ENCODE measurements at regions not wholly inside any gene's neighbourhood (a gene's known extent, or its start where the extent isn't known, plus 50 kb on each side); places are given as distances from the start of the nearest gene placed in this dataset.
"Not testable (repeated sequence)": the region's sequence is repeated elsewhere in the genome, so short reads cannot be mapped to it uniquely, and the experiment has no call there.

DNA sequence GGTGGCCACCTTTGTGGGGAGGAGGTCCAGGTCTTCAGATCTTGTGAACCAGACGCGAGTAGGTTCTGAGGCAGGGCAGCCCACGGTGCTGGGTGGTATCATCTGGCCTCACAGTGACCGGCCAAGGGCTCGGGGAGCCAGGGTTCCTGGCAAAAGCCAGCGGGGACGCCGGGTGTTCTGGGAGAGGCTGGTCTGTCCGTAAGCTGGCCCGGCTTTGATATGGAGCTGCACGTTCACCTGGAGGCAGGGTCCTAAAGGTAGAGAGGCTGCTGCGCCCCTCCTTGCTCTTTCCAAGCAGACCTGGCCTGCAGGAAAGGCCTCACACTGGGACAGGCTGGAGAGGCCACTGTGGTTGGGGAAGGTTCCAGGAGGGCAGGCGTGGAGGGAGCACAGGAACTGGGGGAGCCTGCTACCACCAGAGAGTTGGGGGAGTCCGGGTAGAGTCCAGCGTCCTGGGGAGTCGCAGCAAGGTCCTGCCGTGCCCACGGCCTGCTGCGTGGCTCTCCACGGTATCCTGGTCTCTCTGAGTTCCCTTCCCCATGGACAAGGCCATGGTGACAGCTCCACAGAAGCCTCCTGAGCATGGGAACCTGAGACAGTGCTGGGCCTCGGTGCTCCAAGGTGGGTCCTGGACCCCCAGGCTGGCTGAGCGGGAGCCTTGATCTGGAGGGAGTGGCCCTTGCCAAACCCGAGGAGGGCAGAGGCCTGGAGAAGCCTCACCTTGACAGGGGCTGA lies 452.4 kb upstream of the B3GAT1 start:
- DNase-seq: no peak

DNA sequence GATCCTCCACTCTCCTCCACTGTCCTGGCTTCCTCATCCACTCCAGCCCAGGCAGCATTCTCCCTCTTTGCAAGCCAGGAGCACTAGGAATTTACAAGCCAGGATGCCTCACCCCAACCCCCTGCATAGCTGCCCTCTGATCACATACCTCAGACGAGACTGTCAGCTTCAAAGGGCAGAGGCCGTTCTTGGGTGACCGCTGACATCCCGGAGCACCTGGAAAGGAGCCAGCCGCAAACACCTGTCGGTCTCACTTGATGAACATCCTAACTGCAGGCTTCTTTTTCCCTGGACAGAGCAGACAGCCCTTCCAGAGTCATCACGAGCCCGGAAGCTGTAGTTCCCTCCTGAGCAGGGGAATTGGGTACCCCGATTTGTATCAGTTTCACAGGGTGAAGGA lies 451.3 kb upstream of the B3GAT1 start:
- DNase-seq: no peak

DNA sequence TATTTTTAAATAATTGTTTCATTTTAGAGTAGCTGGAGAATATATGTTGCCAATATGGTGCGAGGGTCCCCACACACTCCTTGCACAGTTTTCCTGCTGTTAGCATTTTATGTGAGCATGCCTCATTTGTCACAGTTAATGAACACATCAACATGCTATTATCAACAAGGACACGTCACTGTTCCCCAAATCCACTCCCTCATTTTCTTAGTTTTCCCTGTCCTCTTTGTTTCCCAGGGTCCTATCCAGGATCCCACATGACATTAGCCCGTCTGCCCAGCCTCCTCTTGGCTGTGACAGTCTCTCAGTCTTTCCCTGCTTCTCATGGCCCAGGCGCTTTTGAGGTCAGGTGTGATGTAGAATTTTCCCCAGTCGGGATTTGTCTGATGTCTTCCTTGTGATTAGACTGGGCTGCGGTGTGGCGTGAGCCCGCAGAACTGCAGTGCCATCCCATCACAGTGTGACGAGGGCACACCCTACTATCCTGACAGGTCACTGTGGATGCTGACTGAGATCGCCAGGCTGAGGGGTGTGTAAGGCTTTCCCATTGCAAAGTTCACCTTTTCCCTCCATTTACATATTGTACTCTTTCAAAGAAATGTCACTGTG lies 450.6 kb upstream of the B3GAT1 start:
- no peak for DNase-seq

DNA sequence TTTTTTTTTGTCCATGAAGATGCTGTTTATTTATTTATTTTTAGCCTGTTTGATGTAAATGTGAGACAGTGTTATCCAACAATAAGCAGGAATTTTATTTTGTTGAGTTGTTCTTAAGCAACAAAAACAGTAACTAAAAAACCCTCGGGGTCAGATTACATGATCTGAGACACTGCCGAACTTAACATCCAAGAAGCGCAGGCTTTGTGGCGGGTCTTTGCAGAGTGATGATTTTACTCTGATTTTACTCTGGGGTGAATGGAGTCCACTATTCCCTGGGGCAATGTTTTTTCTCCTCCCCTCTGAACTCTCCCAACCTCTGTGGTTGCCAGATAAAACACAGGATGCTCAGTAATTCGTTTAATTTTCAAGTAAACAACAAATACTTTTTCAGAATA lies 450.1 kb upstream of the B3GAT1 start:
- no peak for DNase-seq

DNA sequence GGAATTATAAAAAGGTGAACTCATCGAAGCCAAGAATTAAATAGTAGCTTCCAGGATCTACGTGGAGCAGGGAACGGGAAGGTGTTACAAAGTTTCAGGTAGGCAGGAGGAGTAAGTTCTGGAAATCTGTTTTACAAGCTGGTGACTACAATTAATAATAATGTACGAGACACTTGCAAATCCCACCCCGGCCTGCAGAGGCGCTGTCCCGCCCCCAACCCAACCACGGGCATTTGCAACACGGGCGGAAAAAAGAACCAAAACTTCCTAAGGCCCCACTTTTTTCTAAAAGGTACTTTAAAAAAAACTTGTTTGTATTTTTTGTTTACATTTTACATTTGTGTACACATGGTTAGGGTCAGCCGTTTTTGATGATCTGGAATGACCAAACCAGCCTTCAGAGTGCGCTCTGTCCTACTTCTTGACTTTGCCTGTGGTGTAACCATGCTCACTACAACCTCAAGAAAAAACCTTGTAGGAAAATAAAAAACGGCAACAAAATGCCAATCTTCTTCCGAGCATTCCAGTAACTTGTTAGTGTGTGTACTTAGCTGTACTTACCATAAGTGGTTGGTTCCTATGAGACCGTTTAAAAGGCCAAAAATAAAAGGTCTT lies 449.6 kb upstream of the B3GAT1 start:
- no peak for DNase-seq

DNA sequence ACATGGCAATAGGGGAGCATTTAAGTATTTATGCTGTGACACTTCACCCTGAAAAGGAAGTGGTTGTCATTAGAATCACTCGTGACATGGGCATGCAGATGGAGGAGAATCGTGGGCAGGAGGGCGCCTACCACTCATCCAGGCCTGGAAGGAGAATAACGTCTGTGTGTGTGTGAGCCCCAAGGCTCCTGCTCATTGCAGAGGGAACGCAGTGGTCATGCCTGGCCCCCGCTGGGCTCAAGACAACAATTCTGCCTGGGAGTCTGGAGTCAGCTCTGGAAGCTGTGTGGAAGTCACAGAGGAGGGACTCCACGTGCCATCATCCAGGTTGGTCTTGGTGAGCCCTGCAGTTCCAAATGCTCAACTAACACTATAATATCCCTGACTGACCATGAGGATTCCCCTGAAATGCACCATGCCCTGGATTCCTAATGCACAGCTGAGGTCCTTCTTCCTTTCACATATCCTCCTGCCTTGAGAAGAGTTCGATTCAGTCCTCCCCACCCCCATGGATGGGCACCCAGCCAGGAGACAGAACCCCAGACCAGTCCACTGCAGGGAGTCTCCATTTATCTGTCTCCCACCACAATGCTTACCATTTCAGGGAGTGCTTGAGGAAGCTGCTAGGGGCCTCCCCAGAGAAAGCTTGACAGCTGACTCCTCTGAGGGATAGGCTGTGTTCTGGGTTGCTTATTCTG lies 446.9 kb upstream of the B3GAT1 start:
- DNase-seq: no peak

DNA sequence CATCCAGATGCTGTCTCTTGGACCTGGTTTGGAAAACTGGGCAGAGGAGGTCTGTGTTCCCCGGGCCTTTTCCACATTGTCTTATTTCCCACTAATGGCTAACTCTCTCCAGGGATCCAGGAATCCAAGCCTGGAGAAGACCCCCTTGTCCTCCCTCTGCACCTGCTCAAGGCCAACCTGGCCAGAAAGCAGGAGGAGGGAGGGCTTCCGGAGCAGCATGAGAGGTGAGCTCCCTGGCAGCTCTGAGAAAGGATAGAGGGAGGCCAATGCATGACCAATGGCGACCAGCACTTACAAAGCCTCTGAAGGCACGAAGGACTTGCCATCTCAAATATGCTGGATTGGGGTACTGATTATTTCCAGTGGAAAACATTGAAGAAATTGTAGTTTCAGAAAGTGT lies 445.0 kb upstream of the B3GAT1 start:
- DNase-seq: no peak

DNA sequence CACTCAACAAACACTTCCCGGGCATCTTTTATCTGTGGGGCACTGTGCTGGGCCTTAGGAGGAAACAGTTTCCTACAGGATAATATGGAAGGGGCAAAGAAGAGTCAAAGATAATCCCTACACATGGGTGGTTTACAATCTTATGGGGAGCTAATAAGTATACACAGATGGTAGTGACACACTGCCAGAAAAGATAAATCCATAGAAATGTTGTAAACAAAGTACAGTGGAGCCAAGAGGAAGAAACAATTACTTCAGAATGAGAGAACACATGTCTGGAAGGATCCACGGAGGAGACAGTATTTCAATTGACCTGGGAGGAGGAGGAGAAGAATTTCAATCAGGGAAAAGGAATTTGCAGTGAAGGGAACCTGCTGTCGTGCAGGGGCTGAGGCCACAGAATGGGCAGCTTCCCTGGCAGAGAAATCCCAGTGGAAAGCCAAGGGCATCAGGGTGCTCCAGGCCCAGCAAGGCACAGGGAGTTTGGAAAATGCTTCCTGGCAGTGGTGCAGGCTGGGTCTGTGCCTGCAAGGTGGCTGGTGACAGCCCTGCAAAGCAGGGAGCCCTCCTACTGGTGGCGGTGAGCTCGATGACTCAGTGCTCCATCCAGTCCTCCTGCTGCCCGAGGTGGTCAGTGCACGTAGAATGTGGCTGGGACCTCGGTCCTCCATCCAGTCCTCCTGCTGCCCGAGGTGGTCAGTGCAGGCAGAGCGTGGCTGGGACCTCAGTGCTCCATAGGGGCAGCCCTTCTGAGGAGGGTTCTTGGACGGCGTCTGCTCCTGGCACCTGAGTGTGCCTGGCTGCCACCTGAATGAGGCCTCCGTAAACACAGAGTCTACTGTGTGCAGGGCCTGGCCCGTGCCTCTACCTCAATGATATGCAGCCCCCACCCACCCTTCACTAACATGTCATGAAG lies 444.3 kb upstream of the B3GAT1 start:
- no peak for DNase-seq

DNA sequence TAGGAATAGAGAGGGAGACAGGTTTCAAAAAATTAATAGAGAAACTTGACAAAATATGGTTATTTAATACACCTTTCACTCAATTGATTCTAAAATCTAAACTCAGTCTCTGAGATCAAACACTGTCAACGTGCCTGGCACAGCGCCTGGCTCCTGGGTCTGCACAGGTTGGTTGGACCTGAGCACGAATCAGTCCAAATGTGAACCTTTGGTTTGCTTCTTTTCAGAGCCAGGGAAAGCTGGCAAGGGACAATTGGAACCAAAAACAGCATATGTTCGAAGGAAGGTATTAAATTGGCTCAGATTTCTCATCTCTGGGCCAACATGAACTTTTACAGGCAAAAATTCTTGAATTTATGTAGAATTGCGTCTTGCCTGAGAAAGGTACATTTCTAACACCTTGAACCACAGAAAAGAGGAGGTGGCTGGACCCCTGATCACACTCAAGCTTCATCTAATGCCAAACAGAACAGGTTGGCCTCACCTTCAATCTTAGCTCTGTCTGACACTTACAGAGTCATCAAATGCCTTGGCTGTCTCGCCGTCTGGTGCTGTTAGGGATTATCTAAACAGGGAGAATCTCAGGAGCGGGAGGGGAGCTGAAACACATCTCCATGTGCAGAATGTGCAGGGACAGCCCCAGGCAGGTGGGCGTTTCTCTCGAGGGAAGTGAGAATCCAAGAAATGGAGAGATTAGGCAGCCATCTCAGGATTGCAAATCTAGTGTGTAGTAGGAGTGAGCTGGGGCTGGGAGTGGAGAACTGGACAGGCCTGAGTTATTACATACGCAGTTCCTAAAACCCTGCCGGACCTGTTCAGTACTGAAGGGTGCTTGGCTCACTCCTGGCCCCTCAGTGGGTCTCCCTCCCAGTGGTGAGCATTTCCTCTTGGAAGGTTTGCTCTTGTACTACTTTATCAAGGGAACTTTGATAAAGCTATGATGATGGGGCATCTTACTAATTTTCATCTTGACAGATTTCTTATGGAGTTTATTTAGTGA lies 442.2 kb upstream of the B3GAT1 start:
- DNase-seq: no peak

DNA sequence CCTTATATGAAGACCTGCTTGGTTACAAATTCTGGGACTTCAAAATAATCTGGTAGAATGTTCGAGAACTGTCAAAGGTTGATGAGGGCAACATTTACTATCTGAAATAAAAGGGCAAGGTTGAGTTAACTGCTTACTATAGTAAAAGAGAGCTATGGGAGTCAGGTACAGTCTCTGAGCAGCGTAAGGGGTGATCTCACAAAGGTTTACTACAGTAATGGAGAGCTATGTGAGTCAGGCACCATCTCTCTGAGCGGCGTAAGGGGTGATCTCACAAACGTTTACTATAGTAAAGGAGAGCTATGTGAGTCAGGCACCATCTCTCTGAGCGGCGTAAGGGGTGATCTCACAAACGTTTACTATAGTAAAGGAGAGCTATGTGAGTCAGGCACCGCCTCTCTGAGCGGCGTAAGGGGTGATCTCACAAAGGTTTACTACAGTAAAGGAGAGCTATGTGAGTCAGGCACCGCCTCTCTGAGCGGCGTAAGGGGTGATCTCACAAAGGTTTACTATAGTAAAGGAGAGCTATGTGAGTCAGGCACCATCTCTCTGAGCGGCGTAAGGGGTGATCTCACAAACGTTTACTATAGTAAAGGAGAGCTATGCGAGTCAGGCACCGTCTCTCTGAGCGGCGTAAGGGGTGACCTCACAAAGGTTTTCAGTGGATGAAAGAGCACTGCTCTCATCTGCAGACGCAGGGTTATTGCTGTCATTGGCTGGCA lies 439.6 kb upstream of the B3GAT1 start:
- DNase-seq: not testable (repeated sequence)

DNA sequence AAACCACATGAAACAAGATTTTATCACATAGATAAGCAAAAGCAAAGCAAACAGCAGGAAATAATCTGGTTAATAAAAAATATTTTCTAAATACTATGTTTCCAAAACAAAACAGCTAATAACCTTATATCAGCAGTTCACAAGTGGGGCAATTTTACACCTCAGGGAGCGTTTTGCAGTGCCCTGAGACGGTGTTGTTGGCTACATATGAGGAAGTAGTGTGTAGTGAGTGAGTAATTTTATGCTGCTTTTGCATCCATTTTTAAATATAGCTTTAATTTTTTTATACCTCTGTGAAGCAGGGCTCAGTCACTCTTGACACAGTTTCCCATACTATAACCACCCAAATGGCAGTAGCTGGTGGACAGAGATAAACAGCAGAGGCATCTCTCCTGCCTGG lies 438.5 kb upstream of the B3GAT1 start:
- no peak for DNase-seq

DNA sequence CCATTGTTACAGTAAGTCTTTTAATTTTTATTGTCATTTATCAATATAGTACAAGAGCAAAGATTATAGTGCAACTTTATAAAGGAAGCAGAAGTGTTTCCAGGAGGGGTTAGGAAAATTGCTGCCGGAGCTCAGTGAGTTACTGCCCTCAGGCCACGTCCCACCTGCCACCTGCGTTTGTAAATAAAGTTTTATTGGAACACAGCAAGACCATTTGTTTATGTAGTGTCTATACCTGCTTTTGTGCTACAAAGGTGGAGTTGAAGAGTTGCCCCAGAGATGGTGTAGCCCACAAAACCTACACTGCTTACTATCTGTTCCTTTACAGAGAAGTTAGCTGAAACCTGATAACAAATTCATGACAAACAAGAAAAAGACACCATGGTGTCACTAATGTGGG lies 437.8 kb upstream of the B3GAT1 start:
- DNase-seq: no peak

DNA sequence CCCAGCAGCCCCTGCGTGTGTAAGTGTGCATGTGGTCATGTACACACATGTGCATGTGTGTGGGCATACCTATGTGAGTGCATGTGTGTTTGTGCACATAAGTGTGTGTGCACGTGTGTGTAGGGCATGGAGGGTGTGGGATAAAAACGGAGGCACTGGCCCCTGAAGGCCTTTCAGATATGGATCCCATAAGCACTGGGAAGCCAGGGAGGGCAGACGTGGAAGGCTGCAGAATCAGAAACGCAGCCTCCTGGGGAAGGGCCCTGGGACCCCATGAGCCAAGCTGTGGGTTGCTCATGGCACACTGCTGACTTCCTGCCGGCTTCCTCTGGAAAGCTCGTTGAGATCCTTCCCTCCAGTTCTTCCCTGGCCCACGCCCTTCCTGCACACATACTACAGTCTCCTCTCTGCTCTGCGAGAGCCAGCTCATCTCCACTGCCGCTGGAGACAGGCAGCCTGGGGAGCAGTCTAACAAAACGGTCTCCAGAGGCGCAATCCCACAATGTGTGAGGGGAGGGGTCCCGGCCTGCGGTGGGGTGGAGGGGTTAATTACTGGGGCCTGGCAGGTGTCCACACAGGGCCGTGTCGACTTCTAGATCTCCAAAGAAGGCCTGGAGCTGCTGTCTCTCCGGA lies 435.2 kb upstream of the B3GAT1 start:
- no peak for DNase-seq

DNA sequence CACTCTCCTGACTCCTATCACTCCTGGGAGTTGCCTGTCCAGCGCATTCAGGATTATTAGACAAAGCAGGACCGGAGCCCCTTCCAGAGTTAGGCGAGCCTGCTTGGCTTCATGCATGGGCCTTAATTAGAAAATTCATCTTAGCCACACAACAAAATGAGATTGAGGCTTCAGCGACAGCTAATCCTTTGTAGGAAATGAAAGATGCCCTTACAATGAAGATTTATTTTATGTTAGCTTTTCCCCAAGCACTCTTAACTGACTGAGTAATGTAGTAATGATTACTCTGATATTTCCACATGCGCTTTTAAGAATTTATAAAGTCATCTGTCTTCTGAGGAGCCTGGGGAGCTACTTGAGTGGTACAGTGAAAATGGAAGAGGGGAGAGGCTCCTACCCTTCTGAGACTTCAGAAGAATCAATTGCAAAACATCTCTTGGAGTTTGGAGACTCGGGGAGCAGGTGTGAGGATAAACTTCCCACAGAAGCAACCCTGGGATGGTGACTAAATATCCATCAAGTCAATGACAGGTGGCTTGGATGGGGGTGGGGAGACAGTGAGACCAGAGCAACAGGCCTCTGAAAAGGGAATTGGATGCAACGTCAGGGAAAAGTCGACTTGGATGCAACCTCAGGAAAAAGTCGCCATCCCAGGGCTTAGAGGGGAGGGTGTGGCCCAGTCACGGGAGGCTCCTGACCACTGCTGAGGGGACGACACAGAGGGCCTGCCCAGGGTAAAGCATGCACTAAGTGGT lies 434.5 kb upstream of the B3GAT1 start:
- DNase-seq: no peak

DNA sequence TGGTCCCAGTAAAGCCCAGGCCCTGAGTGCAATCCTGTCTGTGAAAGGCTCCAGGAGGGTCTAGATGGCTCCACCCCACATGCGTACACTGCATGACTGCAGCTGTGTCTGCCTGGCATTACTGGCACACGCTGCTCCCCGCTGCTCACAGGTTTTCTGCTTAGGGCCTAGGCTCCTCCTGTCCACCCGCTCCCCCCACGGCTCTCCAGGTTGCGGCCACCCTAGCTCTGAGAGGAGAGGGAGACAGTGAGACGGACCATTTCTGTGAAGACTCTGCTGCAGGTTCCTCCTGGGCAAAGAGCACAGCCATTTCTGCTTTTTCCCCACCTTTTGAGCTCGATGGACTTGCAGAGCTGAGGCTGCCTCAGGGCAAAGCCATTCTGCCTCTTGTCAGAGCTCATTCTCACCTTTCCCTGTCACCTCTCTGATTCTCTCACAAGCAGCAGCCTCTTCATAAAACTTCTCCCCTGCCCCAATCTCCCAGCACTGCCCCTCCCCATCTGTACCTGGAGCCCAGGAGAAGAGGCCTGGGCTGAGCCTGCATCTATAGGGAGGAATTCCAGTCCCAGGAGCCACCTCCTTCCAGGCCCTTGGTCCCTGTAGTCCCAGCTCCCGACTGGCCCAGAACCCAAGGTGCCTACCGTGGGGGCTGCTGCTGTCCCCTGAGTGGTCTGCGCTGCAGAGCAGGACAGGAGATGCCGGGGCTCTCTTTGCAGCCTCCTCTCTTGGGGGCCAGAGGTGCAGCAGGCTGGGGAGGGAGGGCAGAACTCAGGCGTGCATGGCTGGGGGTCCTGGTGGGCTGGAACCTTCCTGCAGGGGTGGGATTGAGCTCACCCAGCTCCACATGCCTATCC lies 433.7 kb upstream of the B3GAT1 start:
- DNase-seq: no peak

DNA sequence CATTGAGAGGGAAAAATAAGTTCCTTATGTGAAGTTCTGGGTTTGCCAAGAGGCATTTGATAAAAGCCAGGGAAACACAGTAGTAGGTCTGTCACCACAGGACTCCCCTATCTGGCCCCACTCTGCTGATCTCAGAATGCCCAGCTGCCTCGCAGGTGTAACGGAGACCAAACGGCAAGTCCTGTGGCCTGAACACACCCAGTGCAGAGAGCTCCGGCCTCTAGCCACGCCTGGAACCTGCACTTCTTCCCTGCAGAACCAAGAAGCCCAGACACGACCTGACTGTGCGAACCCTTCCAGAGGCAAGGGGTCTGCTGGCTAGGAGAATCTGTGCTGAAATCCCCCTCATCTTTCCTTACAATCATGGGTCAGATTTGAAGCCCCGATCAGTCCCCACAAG lies 432.8 kb upstream of the B3GAT1 start:
- no peak for DNase-seq

DNA sequence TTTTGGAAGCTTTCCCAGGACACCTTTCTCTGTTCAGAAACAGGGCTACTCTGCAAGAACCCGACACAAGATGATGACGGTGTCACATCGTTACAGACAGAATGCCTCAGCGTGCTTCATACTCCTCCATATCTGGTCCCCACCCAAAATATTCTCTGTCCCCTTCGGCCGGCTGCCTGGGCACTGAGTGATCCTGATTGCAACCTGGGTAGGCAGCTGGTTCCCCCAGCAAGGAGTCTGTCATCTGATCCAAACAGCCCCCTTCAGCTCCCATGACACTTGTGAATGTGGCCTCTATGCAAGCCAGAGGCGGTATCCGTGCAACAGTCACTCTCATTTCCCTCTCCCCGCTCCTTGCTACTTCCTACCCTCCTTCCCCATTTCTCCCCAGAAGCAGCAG lies 431.7 kb upstream of the B3GAT1 start:
- DNase-seq: no peak

DNA sequence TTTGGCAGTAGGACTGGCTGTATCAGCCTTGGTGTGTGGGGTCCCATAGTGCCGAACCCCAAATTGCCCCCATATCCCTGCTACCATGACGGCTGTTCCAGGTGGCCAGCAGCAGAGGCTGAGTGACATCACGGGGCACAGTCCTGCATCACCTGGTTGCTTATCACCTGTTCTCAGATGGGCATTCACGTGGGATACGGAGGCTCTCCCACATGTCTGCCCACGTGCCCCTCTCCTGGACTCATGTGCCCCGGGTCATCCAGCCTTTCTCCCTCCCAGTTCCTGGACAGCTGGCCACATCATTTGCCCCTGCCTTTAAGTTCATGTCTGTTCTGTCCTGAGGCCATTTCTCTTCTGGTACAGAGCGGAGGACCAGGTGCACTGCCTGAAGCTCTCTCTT lies 431.0 kb upstream of the B3GAT1 start:
- no peak for DNase-seq

Measured in T-helper 1 cell (primary cell).